ENCODE measurements at regions not wholly inside any gene's neighbourhood (a gene's known extent, or its start where the extent isn't known, plus 50 kb on each side); places are given as distances from the start of the nearest gene placed in this dataset.
"Not testable (repeated sequence)": the region's sequence is repeated elsewhere in the genome, so short reads cannot be mapped to it uniquely, and the experiment has no call there.

DNA sequence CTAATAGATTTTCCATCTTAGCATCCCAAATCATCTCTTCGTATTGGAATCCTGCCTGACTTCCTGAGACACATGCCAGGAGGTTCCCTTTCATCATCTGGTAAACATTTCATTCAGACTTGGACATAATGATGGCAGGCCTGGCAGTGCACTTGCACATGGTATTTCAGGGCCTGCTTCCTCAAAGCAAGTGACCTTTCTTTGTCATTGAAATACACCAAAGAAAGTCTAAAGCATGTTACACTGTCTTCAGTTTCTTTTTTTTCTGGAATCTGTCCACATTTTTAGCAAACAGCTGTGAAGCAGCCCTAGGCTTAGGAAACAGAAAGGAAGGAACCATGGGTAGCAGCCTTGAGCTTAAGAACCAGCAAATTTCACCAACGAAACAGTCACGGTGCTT is 205.9 kb upstream of the VCX start:
- no peak for DNase-seq

DNA sequence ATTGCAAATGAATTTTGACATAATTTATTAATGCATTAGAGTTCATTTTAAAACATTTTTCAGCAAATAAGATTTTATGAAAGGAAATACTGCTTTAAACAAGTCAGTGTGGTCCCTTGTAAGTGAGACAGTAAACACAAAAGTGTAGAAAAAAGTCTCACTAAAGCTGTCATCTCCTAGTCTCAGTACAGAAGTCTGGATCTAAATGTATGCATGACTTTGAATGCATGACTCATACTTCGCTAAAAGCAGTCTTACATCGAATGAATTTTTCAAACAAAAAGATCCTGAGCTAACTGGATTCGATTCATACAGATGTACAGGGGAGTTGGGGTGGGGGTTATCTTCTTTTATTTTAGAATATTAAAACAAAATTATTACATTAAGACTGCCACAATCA is 207.4 kb upstream of the VCX start:
- no peak for DNase-seq

DNA sequence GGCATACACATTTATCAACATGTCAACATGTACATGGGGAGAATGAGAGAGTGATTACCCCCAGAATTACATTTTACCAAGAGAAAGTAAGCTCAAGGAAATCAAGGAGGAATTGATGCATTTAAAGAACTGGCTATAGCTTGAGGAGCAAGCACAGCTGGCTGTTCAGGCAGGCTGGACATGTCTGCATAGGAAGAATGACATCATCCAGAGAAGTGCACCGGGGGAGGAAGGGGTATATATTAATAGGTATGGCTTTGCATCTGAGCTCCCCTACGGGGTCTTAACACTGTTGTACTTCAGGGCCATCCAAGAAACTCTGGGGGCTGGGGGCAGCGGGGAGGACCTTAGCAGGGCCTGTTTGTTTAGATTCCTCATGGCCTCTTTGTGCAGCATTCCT is 222.4 kb upstream of the VCX start:
- no peak for DNase-seq

DNA sequence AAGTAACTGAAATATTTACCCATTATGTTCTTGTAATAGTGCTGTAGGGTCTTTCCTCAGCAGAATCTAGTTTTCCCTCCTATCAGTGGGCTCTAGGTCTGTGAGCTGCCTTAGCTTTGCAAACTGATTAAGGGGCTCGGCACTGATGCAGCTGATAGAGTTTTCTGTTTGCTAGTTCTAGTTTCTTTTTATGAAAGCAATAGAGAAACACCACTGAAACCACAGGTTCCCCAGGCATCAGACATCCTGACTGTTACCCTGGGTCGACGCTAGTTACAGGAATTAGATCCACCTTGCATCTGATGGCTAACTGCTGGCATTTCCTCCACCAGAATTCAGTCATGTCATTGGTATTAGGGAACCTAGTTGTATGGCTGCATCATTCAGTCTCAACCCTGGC is 225.0 kb upstream of the VCX start:
- DNase-seq, result no peak

DNA sequence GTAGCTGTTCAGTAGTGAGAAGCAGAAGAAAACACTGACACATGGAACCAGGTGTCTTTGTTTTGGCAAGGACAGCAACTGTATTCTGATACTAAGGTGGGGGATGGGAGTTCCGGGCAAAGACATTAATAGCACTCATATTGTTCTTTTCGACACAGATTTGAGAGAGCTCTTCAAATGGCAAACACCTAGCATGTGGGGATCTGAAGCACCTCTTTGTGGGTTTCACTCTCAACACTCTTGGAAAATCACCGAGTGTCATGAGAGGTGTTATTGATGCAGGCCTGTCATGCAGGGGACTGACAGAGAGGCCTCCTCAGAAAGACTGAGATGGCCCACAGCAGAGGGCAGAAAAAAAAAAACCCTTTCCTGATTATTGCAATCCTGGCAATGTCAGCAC is 228.4 kb upstream of the VCX start:
- DNase-seq, result peak; percentile 81

DNA sequence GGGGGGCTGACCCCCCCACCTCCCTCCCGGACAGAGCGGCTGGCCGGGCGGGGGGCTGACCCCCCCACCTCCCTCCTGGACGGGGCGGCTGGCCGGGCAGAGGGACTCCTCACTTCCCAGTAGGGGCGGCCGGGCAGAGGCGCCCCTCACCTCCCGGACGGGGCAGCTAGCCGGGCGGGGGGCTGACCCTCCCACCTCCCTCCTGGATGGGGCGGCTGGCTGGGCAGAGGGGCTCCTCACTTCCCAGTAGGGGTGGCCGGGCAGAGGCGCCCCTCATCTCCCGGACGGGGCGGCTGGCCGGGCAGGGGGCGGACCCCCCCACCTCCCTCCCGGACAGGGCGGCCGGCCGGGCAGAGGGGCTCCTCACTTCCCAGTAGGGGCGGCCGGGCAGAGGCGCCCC is 234.3 kb upstream of the VCX start:
- DNase-seq, result not testable (repeated sequence)

DNA sequence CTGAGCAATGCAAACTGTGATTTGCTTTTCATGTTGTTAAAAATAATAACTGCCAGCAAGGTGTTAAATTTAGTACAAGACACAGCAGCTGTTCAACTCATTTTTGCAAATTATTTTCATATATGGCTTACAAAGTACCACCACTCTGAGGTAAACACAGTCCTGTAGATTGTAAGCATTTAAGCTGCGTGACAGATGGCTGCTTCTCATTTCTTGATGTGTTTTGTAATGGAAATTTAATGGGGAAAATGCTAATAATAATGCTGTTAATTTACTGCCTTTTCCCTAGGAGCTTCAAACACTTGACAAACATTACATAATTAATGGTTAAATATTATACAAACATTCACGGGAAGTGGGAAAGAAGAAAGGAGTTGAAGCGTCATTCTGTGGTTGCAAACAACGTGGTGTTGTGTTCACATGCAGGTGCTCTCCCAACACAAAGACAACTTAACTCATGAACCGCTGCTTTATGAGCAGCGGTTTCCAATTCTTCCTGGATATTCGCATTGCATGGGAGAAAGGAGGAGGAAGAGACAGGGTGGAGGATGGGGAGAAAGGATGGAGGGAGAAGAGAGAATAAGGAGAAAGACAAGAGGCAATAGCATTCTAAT is 236.8 kb upstream of the VCX start:
- no peak for DNase-seq

DNA sequence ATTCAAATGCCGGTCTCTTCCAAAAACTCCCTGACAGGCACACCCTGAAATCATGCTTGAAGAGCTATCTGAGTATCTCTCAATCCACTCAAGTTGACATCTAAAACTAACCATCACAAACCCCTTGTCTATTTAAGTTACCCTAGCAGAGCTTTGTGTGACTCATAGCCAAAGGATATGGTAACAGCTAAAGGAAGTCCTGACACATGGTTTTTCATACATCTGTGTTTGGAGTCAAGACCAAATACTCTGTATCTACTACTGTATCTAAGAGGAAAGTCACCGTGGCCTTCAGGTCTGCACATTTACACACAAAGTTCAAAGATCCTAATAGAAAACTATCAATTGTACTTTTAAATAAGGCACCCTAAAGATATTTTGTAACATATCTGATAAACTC is 239.6 kb upstream of the VCX start:
- no peak for DNase-seq

DNA sequence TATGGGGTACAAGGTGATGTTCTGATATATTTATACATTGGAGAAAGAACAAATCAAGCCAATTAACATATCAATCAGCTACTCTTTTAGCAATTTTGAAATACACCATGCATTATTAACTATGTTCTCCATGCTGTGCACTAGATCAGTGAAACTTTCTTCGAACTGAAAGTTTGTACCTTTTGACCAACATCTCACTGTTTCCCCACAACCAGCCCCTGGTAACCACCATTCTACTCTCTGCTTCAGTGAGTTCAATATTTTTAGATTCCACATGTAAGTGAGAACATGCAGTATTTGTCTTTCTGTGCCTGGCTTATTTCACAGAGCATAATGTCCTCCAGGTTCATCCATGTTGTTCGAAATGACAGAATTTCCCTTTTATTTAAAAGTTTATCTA is 246.1 kb upstream of the VCX start:
- DNase-seq, result no peak

DNA sequence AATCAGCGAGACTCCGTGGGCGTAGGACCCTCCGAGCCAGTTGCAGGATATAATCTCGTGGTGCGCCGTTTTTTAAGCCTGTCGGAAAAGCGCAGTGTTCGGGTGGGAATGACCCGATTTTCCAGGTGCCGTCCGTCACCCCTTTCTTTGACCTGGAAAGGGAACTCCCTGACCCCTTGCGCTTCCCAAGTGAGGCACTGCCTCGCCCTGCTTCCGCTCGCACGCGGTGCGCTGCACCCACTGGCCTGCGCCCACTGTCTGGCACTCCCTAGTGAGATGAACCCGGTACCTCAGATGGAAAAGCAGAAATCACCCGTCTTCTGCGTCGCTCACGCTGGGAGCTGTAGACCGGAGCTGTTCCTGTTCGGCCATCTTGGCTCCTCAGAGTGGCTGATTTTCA is 249.6 kb upstream of the VCX start:
- DNase-seq, result not testable (repeated sequence)

DNA sequence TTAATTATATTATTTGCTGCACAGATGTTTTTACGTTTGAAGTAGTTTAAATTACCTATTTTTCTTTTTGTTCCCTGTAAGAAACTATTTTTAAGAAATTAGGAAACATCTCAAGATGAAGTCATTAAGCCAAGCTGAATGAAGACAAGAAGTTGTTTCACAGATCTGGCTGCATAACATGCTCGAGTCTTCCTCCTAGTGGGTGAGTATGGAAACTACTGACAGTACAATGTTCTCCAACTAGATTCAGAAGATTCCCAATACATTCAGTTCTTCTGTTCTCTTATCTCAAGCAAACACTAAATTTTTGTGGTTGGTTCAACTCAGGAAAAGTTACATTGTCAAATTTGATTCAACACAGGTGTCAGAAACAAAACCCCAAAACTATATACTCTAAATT is 256.8 kb upstream of the VCX start:
- peak; percentile 6 for DNase-seq

DNA sequence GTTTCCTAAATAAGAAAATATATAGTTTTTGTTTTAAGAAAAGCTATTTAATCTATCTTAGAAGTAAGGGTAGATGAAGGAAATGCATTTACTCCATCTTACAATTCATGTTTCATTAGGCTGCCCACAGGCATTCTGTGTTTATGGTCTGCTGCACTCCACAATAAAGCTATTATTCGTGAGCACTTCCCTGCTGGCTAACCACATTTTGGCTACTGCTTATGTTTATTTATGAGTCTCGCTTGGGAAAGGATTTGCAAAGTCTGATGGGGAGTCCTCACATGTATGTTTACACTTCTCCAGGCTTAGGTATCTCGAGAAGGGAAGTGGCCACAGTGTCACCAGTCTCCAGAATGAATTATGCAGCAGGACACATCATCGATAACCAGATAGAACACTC is 260.8 kb upstream of the VCX start:
- DNase-seq, result no peak

DNA sequence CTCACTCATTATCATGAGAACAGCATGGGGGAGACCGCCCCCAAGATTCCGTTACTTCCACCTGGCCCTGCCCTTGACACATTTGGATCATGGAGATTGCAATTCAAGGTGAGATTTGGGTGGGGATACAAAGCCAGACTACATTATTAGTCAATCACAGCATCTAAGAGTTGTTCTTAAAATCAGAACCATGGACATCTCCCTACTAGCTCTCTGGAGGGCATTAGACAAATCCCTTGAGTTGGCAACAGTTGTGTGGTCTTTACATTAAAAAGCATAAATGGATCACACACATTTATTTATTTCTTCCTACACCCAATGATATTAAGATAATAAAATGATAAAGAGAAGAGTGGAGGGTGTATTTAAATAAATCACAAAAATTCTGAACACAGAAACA is 262.8 kb upstream of the VCX start:
- no peak for DNase-seq

DNA sequence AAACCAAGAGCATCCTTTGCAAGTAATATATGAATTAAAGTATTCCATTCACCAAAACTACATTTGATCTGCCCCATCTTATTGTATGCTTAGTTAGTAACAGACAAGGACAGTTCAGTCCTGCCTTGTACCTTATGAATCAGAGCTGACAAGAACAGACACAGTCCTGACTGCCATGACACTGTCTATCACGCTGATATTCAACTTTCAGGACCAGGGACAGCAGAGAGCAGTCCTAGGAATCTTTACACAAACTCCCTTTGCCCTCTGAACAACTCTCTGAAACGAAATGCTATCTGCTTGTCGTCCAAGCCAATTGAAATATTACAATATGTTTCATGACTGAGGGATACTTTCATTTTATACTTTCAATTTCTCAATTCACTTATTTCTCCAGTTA is 268.6 kb upstream of the VCX start:
- no peak for DNase-seq

DNA sequence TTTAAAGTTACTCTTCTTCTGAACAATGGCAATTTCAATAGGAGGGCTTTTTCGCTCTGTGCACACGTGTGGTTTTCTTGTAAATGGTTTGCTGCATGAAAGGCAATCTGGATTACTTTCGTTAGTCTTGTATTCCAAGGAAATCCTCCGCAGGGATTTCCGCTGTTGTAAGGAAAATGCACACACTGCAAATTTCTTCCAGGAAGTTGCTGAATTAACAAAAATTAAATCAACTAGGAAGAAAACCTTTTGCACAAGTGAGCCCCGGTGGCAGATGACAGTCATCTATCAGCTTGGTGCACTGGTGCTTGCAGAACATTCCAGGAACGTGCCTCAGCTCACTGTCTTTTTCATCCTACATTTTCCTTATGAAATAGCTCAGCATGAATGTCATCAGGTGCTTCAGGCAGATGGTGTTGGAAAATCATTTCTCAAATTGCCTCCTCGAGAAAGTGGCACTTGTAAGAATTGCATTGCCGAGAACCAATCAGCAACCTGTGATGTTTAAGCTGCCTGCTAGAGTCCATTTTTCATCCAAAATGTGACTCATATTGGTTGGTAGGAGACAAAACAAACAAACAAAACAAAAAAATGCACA is 272.4 kb upstream of the VCX start:
- no peak for DNase-seq

DNA sequence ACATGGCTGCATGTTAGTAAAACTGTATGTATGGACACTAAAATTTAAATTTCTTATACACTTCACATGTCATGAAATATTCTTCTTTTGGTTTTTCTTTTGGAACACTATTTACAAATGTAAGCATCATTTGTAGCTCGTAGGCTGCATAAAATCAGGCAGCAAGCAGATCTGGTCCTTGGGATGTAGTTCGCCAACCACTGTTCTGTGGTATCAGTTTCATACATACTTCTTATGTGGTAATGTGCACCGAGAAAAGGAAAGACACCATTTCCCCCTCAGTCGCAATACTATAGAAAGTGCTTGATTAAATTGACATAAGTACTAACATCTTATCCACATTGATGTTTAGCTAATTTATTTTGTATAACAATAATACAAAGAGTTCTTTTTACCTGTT is 274.4 kb upstream of the VCX start:
- DNase-seq, result no peak

DNA sequence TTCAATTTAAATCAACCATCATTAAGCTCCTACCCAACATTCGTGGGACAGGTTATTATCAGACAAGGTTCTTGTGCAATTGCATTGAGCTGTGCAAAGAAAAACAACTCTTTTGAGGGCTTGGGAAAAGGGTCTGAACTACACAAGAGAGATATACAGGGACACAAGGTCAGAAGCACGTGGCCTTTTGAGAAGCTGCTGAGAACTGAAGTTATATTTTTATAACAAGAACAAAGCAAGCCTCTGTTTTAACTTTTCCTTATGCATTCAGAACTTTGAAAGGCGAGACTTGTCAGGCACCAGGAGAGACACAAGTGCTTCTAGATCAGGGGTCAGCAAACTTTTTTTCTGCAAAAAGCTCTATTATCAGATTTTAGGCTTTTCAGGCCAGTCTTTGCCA is 274.8 kb upstream of the VCX start:
- DNase-seq, result no peak

DNA sequence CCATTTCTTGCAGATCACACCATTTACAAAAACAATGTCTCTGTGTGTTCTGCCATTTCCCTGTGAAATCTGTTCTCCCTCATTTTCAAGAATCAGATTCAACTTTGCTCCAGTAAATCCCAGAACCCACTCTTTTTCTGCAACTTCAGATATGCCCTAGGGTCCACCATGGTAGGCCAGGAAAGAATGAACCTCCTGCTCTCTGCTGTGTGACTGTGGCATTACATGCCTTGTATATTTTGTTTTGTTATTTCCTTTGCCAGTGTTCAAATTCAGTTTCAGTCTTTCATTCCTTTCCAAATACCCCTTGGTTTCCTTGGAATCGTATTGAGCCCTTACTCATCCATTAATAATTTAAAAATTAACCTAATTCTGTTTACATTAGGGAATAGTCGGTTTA is 290.2 kb upstream of the VCX start:
- no peak for DNase-seq

DNA sequence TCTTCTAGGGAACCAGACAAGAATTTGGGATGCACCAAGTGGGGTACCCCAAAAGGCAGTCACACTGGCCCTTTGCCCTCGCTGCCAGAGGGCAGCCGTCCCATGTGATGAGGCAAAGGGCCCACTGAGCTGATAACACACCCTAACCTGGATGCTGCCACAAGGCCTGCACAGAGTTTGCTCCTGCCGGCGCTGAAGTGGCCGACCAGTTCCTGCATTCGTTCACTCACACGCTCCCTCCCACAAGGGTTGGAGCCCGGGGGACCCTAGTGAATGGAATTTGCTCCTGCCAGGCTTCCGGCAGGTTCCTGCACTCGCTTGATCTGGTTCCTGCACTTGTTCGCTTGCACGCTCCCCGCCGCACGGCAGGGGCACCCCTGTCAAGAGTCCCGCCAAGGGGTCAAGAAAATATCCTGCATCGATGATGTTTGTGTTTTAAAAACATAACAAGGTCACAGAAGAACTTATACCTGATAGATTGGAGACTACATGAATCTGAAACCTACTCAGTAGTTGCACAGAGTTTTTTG is 296.4 kb upstream of the VCX start:
- DNase-seq, result no peak

DNA sequence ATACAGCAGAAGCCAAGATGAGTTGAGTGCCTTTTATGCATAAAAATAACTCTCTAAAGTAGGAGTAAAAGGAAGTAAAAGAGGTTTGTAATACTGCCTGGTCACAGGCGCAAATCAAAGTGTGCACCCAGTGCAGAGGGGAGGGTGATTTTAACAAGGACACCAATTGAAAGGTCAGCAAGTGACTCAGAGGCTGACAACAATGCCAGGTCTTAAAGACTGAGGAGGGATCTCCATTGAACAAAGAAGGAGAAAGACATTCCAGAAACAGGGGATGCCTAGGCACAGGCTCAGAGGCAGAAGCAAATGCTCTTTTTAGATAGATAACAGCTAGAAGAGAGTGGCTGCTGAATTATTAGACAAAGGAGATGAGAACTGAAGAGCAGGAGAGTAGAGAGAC is 297.4 kb upstream of the VCX start:
- no peak for DNase-seq

DNA sequence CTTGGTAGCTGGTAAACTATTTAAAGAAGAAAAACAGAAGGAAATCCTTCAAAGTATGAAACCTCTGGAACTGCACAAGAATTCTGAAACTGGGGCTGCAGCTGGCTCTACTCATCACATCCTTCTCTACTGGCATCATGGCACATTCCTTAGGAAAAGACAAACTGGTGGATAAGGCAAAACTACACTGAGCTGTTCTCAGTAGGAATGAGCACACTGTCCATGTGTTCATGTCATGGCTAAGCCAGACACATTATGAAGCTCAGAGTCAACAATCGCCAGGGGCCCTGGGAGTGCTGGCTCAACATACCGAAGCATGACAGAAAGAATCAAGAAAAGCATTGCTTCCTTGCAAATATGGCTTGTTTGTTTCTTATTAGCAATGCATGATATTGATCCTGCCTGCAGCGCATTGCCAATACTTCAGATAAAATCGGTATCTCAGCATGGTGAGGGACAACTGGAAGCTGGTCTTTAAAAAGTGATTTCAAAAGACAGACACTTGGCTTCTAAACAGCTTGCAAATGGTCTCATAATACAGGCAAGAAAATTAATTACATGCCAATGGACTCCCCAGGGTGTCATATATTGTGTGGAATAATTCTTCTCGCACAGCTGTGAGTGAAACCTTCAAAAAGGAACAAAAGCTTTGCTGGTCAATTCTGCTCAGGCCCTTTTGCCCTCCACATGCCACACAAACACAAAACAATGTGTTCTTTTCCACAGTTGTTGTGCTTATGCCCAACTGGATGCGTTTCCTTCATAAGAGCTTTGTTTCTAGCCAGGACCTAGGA is 300.2 kb upstream of the VCX start:
- no peak for DNase-seq

DNA sequence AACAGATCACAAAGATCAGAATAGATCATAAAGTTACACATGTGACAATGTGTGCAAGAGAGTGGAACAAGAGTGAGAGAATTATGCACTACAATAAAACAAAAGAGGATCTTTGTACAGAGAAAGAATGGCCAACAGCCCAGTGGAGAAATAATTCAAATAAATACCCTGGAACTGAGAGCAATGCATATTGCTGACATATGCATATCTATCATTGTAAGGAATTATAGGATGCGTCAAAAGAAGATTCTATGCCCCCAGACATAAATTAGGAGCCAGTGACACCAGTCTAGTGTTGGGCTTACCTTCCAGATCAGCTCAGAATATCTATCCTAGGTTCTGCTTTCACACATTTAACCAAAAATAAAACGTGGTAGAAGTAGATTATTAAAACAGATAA is 320.1 kb upstream of the VCX start:
- no peak for DNase-seq

DNA sequence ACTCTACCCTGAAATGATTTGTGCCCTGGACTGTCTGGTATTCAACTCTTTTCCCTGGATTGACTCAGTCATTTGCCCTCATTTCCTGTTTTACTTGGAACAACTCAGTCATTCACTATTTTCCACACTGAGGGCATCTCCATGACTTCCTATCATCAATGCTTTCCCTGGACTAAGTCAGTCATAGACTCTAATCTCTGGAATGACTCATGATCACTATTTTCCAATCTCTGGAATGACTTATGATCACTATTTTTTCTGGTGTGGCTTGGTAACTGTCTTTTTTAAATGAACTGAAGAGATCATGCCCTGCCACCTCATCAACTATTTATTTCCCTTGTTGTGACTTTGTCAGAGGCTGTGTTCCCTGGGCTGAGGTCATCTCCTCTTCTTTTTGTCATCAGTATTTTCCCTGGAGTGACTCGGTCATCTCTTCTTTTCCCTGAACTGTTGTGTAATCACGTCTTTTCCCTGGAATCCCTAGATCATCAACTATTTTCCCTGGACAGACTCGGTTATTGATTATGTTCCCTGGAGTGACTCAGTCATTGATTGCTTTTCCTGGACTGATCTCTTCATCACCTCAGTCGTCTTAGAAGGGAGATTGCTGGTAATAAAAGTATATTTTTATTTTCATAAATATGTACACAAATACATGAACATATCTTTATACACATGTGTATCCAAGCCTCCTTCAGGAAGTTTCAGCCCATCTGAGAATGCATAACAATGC is 327.1 kb upstream of the VCX start:
- DNase-seq, result no peak
